Gastrocnemius medialis (tissue), 4 donors: ENCODE measurements at regions not wholly inside any gene's neighbourhood (a gene's known extent, or its start where the extent isn't known, plus 50 kb on each side); places are given as distances from the start of the nearest gene placed in this dataset.

ENCODE experiments used
- ATAC-seq, 2 donors: fragments of 150-250 bp; one replicate each; pipeline ENCODE4 v1.9.1; 2016
- DNase-seq, 2 donors: peaks; one replicate each; pipeline ENCODE4 v3.0.0-alpha.2; 2019
- H3K27ac ChIP-seq, 4 donors: fragments of 200-600 bp; sonication (generic); 1 replicate in 1 of 4; 2 replicates in 3 of 4; pipeline ENCODE4 v1.5.1; 2016 to 2018; ENCODE audit warnings: mild to moderate bottlenecking in 2 of 4, moderate library complexity in 1 of 4
- H3K27me3 ChIP-seq, 3 donors: fragments of 200-600 bp; sonication (generic) in 2 of 3; 1 replicate in 1 of 3; 2 replicates in 2 of 3; pipeline versions ENCODE4 v1.5.1 to v1.6.0; 2016 to 2019; ENCODE audit warnings: mild to moderate bottlenecking in 1 of 3, moderate library complexity in 1 of 3
- H3K36me3 ChIP-seq, 2 donors: fragments of 200-600 bp; sonication (generic) in 1 of 2; one replicate each; pipeline ENCODE4 v1.5.1; 2017 to 2018
- H3K4me1 ChIP-seq, 2 donors: fragments of 200-600 bp; sonication (generic) in 1 of 2; one replicate each; pipeline ENCODE4 v1.5.1; 2016 to 2017; ENCODE audit warnings: mild to moderate bottlenecking in 2 of 2
- H3K4me3 ChIP-seq, 4 donors: fragments of 200-600 bp; sonication (generic) in 3 of 4; 1 replicate in 1 of 4; 2 replicates in 3 of 4; pipeline ENCODE4 v1.5.1; 2016 to 2019; ENCODE audit warnings: mild to moderate bottlenecking in 2 of 4
- H3K9me3 ChIP-seq, 3 donors: fragments of 200-600 bp; sonication (generic) in 2 of 3; 1 replicate in 1 of 3; 2 replicates in 2 of 3; pipeline ENCODE4 v1.5.1; 2016 to 2019
- CTCF ChIP-seq, 5 experiments: fragments of 450-650 bp in 3 of 5; fragments of 200-600 bp in 2 of 5; sonication (generic) in 2 of 5; IDR thresholded peaks in 4 of 5; conservative IDR thresholded peaks in 1 of 5; 1 replicate in 4 of 5; 2 replicates in 1 of 5; pipeline ENCODE4 v1.5.1; 2016 to 2019; ENCODE audit warnings: antibody characterized with exemption in 5 of 5, mild to moderate bottlenecking in 3 of 5, moderate library complexity in 3 of 5
- POLR2A ChIP-seq, 2 donors: fragments of 450-650 bp; IDR thresholded peaks; one replicate each; pipeline ENCODE4 v1.6.1; 2017; ENCODE audit warnings: antibody characterized with exemption in 2 of 2, mild to moderate bottlenecking in 2 of 2, moderate library complexity in 2 of 2
- in situ Hi-C, 4 donors: fragments of 200-750 bp; cut with MboI; loops; one replicate each; pipeline versions ENCODE4 v1.15.0 to v1.8.0; 2017; ENCODE audit warnings: low sequenced_read_pairs in 4 of 4
- intact Hi-C: fragments of 100-400 bp; cut with DNase I; formaldehyde crosslinking; loops from one replicate; pipeline ENCODE4 v1.15.1; 2023; ENCODE audit warnings: low total_unique reads

DNA sequence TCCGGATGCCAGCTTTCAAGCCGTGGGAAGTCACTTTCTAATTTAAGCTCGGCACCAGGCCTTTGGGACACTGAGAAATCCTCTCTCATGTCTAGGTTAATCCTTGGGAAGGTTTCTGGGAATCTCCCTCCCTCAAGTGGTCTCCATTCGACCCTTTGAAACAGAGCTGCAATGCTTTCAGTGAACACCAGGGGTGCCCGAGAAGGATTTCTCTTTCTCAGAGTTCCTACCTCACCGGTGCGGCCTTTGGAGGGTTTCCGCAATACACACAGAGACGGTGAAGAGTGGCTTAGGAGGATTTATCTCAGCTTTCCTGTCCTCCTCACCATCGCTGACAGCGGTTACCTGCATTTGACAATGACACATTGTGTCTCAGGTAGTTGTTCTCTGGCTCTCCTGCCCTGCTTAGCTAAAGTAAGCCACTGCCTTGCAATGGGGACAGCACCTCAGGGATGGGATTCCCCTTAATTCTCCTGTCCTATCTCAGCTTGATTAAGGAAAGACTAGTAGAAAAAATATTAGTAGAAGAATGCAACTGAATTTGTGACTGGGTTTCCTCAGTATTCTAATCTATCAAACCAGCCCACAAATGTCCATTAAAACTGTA lies 180.6 kb downstream of the GABRG2 start:
- no peak overlapping the region for H3K4me3 ChIP-seq
- H3K27me3 ChIP-seq: no peaks in the 10 kb centered on the region
- H3K27ac ChIP-seq: no peak overlapping the region
- in situ Hi-C loops (no loop called here), intact Hi-C loops (no loop called here)
- no peaks in the 10 kb centered on the region for H3K36me3 ChIP-seq
- no peaks in the 10 kb centered on the region for H3K4me1 ChIP-seq
- DNase-seq: no peak
- no peak for TF ChIP-seq CTCF (IDR thresholded peaks at IDR 0.05 in 4 of 5, conservative IDR thresholded peaks at IDR 0.05 in 1 of 5)
- no peak for TF ChIP-seq POLR2A (IDR thresholded peaks at IDR 0.05)
- no peaks in the 10 kb centered on the region for H3K9me3 ChIP-seq
- ATAC-seq: no peak

DNA sequence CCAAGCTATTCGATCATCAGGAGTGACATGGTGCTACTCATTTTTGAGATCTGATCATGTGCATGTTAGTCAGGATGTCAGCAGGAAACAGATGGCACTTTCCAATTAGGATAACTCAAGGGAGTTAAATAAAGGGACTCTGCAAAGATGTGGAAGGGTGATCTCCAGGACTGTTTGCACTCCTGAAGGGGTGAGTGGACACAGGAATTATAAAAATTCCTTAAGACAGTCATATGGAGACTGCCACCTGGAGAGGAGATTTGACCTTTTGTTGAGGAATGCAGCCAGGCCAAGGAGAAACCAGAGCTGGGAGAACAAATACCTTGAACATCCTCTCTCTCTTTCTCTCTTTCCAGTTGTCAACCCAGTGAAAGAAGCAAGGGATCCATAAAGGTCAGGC lies 189.1 kb downstream of the GABRG2 start:
- H3K9me3 ChIP-seq: no peaks in the 10 kb centered on the region
- H3K27me3 ChIP-seq: no peaks in the 10 kb centered on the region
- no peaks in the 10 kb centered on the region for H3K4me1 ChIP-seq
- ATAC-seq (no peak), DNase-seq (no peak)
- no peak overlapping the region for H3K27ac ChIP-seq
- TF ChIP-seq CTCF (IDR thresholded peaks at IDR 0.05 in 4 of 5, conservative IDR thresholded peaks at IDR 0.05 in 1 of 5): no peak
- no peak for TF ChIP-seq POLR2A (IDR thresholded peaks at IDR 0.05)
- intact Hi-C loops (no loop called here), in situ Hi-C loops (no loop called here)
- H3K4me3 ChIP-seq: no peak overlapping the region
- no peaks in the 10 kb centered on the region for H3K36me3 ChIP-seq

GRCh38 chr5:162268694-162269481 lies 201.3 kb downstream of the GABRG2 start:
- TF ChIP-seq CTCF (IDR thresholded peaks at IDR 0.05 in 4 of 5, conservative IDR thresholded peaks at IDR 0.05 in 1 of 5) (no peak), POLR2A (IDR thresholded peaks at IDR 0.05) (no peak)
- in situ Hi-C loops (no loop called here), intact Hi-C loops (no loop called here)

DNA sequence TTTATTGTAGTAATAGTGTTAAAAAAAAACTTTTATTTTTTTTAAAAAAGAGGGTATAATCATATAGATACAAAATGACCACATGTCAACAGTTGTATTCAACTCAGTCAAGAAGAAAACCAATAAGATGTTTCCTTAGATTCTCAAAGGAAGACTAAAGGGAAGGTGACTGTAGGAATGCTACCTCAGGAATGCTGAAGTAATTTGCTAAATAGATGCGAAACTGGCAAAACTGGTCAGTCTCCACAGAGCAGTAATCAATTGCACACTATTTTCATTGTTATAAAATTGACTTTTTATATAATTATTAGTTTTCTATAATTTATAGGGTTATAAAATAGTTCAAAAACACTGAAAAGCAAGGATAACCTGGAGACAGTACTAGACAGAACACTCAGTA lies 204.8 kb downstream of the GABRG2 start:
- no peaks in the 10 kb centered on the region for H3K36me3 ChIP-seq
- H3K4me3 ChIP-seq: no peak overlapping the region
- no peak overlapping the region for H3K27ac ChIP-seq
- H3K9me3 ChIP-seq: no peaks in the 10 kb centered on the region
- no peak for DNase-seq
- TF ChIP-seq CTCF (IDR thresholded peaks at IDR 0.05 in 4 of 5, conservative IDR thresholded peaks at IDR 0.05 in 1 of 5): no peak
- no peak for TF ChIP-seq POLR2A (IDR thresholded peaks at IDR 0.05)
- in situ Hi-C loops: no loop called here
- no peaks in the 10 kb centered on the region for H3K4me1 ChIP-seq
- no peak for ATAC-seq
- intact Hi-C loops: no loop called here
- no peaks in the 10 kb centered on the region for H3K27me3 ChIP-seq

More at GRCh38 chr5:162268694-162269481, 201.3 kb downstream of the GABRG2 start:
- Histone ChIP-seq H3K4me1 (no peaks in the 10 kb centered on the region), H3K36me3 (no peaks in the 10 kb centered on the region), H3K27me3 (no peaks in the 10 kb centered on the region), H3K27ac (no peak overlapping the region), H3K4me3 (no peak overlapping the region), H3K9me3 (no peaks in the 10 kb centered on the region)
- DNase-seq (no peak), ATAC-seq (no peak)
